ENCODE measurements at regions not wholly inside any gene's neighbourhood (a gene's known extent, or its start where the extent isn't known, plus 50 kb on each side); places are given as distances from the start of the nearest gene placed in this dataset.

GRCh38 chr7:117929237-117929636 lies 56.0 kb upstream of the CTTNBP2 start:
- Histone ChIP-seq H3K9me3 (ENCODE audit: control insufficient read depth, low read length) (no peaks in the 10 kb centered on the region), H3K36me3 (ENCODE audit: control insufficient read depth, insufficient read depth, low read length) (no peaks in the 10 kb centered on the region), H3K27ac (ENCODE audit: low read depth, low read length, severe bottlenecking) (peak overlapping the region; percentile 29), H3K4me1 (ENCODE audit: control insufficient read depth, insufficient read depth, low read length, poor library complexity, severe bottlenecking) (no peaks in the 10 kb centered on the region), H3K4me3 (ENCODE audit: extremely low read depth, insufficient read depth, low read length, poor library complexity, severe bottlenecking) (no peak overlapping the region)

DNA sequence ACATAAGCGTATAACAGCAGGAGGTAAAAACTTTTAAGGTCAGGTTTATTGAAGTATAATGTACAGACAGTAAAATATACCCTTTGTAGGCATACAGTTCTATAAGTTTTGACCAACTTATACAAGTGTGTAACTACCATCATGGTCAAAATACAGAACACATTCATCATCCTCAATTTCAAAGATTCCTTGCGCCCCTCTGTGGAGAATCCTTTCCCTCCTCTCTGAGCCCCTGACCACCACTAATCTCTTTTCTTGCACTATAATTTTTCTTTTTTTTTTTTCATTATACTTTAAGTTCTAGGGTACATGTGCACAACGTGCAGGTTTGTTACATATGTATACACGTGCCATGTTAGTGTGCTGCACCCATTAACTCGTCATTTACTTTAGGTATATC lies 58.1 kb upstream of the CTTNBP2 start:
- no peaks in the 10 kb centered on the region for H3K9me3 ChIP-seq (ENCODE audit: control insufficient read depth, low read length)
- H3K27ac ChIP-seq (ENCODE audit: low read depth, low read length, severe bottlenecking), result no peak overlapping the region
- WGBS, 2 experiments (ENCODE audit: insufficient coverage in 2 of 2), result 92 to 94% methylated on average over 2 to 3 of the region's 5 CpGs
- no peaks in the 10 kb centered on the region for H3K4me1 ChIP-seq (ENCODE audit: control insufficient read depth, insufficient read depth, low read length, poor library complexity, severe bottlenecking)
- H3K36me3 ChIP-seq (ENCODE audit: control insufficient read depth, insufficient read depth, low read length), result no peaks in the 10 kb centered on the region
- H3K4me3 ChIP-seq (ENCODE audit: extremely low read depth, insufficient read depth, low read length, poor library complexity, severe bottlenecking), result no peak overlapping the region

DNA sequence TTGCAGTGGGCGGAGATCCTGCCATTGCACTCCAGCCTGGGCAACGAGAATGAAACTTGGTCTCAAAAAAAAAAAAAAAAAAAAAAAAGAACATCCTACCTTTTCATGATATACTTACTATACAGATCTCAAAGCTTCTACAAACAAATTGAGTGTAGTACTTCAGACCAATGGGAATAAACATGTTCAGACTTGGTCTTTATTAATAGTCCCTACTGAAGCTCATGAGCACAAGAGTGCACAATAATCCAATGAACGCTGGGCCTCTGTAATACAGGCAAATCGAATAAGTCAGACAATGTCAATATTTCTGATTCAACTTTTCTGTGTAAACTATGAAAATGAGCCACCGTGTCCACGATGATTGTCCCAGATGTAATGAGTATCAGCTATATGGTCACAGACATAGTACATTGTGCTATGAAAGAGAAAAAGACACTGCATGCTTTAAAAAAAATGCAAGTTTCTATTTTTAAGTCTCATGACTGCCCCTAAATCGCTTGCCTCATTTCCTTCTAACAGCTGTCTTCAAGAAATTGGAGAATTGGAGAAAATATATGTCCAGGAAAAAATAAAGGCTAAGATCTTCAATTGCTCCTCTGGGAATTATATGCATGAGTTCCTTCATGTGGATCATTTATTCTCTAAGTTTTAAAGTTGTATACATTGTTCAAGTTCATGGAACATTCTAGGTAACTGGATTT lies 64.0 kb upstream of the CTTNBP2 start:
- no peak overlapping the region for H3K27ac ChIP-seq (ENCODE audit: low read depth, low read length, severe bottlenecking)
- no peaks in the 10 kb centered on the region for H3K4me1 ChIP-seq (ENCODE audit: control insufficient read depth, insufficient read depth, low read length, poor library complexity, severe bottlenecking)
- no peaks in the 10 kb centered on the region for H3K36me3 ChIP-seq (ENCODE audit: control insufficient read depth, insufficient read depth, low read length)
- no peaks in the 10 kb centered on the region for H3K9me3 ChIP-seq (ENCODE audit: control insufficient read depth, low read length)
- WGBS, 2 experiments (ENCODE audit: insufficient coverage in 2 of 2), result 87 to 98% methylated on average over 4 of the region's 7 CpGs
- no peak overlapping the region for H3K4me3 ChIP-seq (ENCODE audit: extremely low read depth, insufficient read depth, low read length, poor library complexity, severe bottlenecking)

DNA sequence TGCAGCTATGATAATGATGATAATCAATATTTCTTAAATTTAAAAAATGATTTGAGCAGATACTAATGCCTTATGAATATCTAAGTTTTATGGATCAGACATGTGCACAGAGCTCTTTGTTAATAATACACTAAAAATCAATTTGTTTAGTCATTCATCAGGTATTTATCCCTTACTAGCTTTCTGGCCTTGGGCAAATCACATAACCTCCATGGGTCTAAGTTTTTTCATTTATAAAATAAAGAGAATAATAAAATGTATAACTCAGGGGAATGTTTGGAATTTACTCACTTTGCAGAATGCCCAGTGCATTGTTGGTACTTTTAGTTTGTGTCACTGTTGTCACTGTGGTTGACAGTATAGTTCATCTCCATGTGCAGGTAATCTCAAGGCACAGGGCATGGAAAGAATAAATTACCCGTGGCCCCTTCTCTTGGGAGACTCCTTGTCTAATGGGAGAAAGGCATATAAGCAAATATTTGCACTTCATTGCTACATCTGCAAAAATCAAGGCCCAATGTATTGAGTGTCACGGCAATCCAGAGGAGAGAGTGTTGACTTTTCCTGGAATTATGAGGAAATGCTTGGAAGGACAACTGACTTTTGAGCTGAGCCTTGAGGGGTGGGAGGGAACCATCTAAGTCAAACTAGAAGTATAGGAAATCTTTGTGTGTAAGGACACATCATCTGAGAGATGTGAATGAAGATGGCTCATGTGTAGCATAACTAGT lies 64.7 kb upstream of the CTTNBP2 start:
- H3K4me1 ChIP-seq (ENCODE audit: control insufficient read depth, insufficient read depth, low read length, poor library complexity, severe bottlenecking), result no peaks in the 10 kb centered on the region
- H3K4me3 ChIP-seq (ENCODE audit: extremely low read depth, insufficient read depth, low read length, poor library complexity, severe bottlenecking), result no peak overlapping the region
- H3K36me3 ChIP-seq (ENCODE audit: control insufficient read depth, insufficient read depth, low read length), result no peaks in the 10 kb centered on the region
- H3K27ac ChIP-seq (ENCODE audit: low read depth, low read length, severe bottlenecking), result no peak overlapping the region
- WGBS, 2 experiments (ENCODE audit: insufficient coverage in 2 of 2), result 80% methylated on average over 1 of the region's 2 CpGs; no CpG with 5 or more reads in 1 of the 2 experiments
- no peaks in the 10 kb centered on the region for H3K9me3 ChIP-seq (ENCODE audit: control insufficient read depth, low read length)

GRCh38 chr7:117941138-117941810 lies 68.0 kb upstream of the CTTNBP2 start:
- H3K4me3 ChIP-seq (ENCODE audit: extremely low read depth, insufficient read depth, low read length, poor library complexity, severe bottlenecking), result no peak overlapping the region
- WGBS, 2 experiments (ENCODE audit: insufficient coverage in 2 of 2), result 89 to 95% methylated on average over 2 to 3 of the region's 4 CpGs
- H3K36me3 ChIP-seq (ENCODE audit: control insufficient read depth, insufficient read depth, low read length), result no peaks in the 10 kb centered on the region
- no peaks in the 10 kb centered on the region for H3K4me1 ChIP-seq (ENCODE audit: control insufficient read depth, insufficient read depth, low read length, poor library complexity, severe bottlenecking)
- H3K9me3 ChIP-seq (ENCODE audit: control insufficient read depth, low read length), result no peaks in the 10 kb centered on the region
- H3K27ac ChIP-seq (ENCODE audit: low read depth, low read length, severe bottlenecking), result no peak overlapping the region

- H3K4me3 ChIP-seq (ENCODE audit: extremely low read depth, insufficient read depth, low read length, poor library complexity, severe bottlenecking), result no peak overlapping the region
- no peaks in the 10 kb centered on the region for H3K36me3 ChIP-seq (ENCODE audit: control insufficient read depth, insufficient read depth, low read length)
- no peaks in the 10 kb centered on the region for H3K9me3 ChIP-seq (ENCODE audit: control insufficient read depth, low read length)
- no peaks in the 10 kb centered on the region for H3K4me1 ChIP-seq (ENCODE audit: control insufficient read depth, insufficient read depth, low read length, poor library complexity, severe bottlenecking)
- WGBS, 2 experiments (ENCODE audit: insufficient coverage in 2 of 2), result no CpG with 5 or more reads among the region's 1 CpG
- no peak overlapping the region for H3K27ac ChIP-seq (ENCODE audit: low read depth, low read length, severe bottlenecking)
These were observed 69.5 kb upstream of the CTTNBP2 start for GRCh38 chr7:117942780-117943179.

DNA sequence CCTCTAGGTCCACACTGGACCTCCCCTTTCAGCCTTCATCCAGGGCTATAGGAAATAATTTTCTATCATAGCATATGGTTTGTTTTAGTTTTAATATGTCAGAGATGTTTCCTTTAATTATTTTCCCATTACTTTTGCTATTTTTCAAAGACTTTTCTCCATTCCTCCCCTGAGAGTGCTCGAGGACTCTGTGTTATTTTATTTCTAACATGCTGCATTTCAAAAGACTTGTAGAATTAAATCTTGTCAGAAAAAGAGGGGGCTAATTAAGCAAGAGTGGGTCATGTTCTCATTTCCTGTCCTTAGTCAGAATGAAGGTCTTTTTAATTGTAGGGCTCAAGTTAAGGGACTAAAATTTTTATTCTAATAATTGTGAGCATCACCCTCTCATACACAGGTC lies 71.6 kb upstream of the CTTNBP2 start:
- Histone ChIP-seq H3K4me1 (ENCODE audit: control insufficient read depth, insufficient read depth, low read length, poor library complexity, severe bottlenecking) (no peaks in the 10 kb centered on the region), H3K9me3 (ENCODE audit: control insufficient read depth, low read length) (no peaks in the 10 kb centered on the region), H3K27ac (ENCODE audit: low read depth, low read length, severe bottlenecking) (no peak overlapping the region), H3K4me3 (ENCODE audit: extremely low read depth, insufficient read depth, low read length, poor library complexity, severe bottlenecking) (no peak overlapping the region), H3K36me3 (ENCODE audit: control insufficient read depth, insufficient read depth, low read length) (no peaks in the 10 kb centered on the region)
- no CpG with 5 or more reads among the region's 1 CpG for WGBS, 2 experiments (ENCODE audit: insufficient coverage in 2 of 2)

GRCh38 chr7:117946151-117946633 lies 73.0 kb upstream of the CTTNBP2 start:
- no peaks in the 10 kb centered on the region for H3K9me3 ChIP-seq (ENCODE audit: control insufficient read depth, low read length)
- H3K27ac ChIP-seq (ENCODE audit: low read depth, low read length, severe bottlenecking), result no peak overlapping the region
- H3K4me1 ChIP-seq (ENCODE audit: control insufficient read depth, insufficient read depth, low read length, poor library complexity, severe bottlenecking), result no peaks in the 10 kb centered on the region
- 58 to 70% methylated on average over 1 of the region's 2 CpGs for WGBS, 2 experiments (ENCODE audit: insufficient coverage in 2 of 2)
- no peaks in the 10 kb centered on the region for H3K36me3 ChIP-seq (ENCODE audit: control insufficient read depth, insufficient read depth, low read length)
- no peak overlapping the region for H3K4me3 ChIP-seq (ENCODE audit: extremely low read depth, insufficient read depth, low read length, poor library complexity, severe bottlenecking)

GRCh38 chr7:117949232-117949631 lies 76.0 kb upstream of the CTTNBP2 start:
- WGBS, 2 experiments (ENCODE audit: insufficient coverage in 2 of 2), result 80 to 86% methylated on average over 1 of the region's 1 CpG
- H3K4me1 ChIP-seq (ENCODE audit: control insufficient read depth, insufficient read depth, low read length, poor library complexity, severe bottlenecking), result no peaks in the 10 kb centered on the region
- no peaks in the 10 kb centered on the region for H3K36me3 ChIP-seq (ENCODE audit: control insufficient read depth, insufficient read depth, low read length)
- no peak overlapping the region for H3K4me3 ChIP-seq (ENCODE audit: extremely low read depth, insufficient read depth, low read length, poor library complexity, severe bottlenecking)
- no peak overlapping the region for H3K27ac ChIP-seq (ENCODE audit: low read depth, low read length, severe bottlenecking)
- no peaks in the 10 kb centered on the region for H3K9me3 ChIP-seq (ENCODE audit: control insufficient read depth, low read length)

GRCh38 chr7:117950601-117951260 lies 77.5 kb upstream of the CTTNBP2 start:
- Histone ChIP-seq H3K9me3 (ENCODE audit: control insufficient read depth, low read length) (no peaks in the 10 kb centered on the region), H3K4me1 (ENCODE audit: control insufficient read depth, insufficient read depth, low read length, poor library complexity, severe bottlenecking) (no peaks in the 10 kb centered on the region), H3K36me3 (ENCODE audit: control insufficient read depth, insufficient read depth, low read length) (no peaks in the 10 kb centered on the region), H3K27ac (ENCODE audit: low read depth, low read length, severe bottlenecking) (no peak overlapping the region), H3K4me3 (ENCODE audit: extremely low read depth, insufficient read depth, low read length, poor library complexity, severe bottlenecking) (no peak overlapping the region)
- 96 to 98% methylated on average over 5 of the region's 6 CpGs for WGBS, 2 experiments (ENCODE audit: insufficient coverage in 2 of 2)
